Fibroblast of lung (primary cell): ENCODE measurements at regions not wholly inside any gene's neighbourhood (a gene's known extent, or its start where the extent isn't known, plus 50 kb on each side); places are given as distances from the start of the nearest gene placed in this dataset.

Source experiments
- EZH2 ChIP-seq: IDR thresholded peaks from 2 replicates; pipeline ENCODE4 v1.5.1; 2012; ENCODE audit warnings: low read length, control low read depth, mild to moderate bottlenecking; ENCODE audit errors: missing control alignments
- TF ChIP-seq, protein P1 (sequence below), 2 donors: IDR thresholded peaks in 1 of 2; conservative IDR thresholded peaks in 1 of 2; 1 replicate in 1 of 2; 2 replicates in 1 of 2; pipeline ENCODE4 v1.5.1; 2011 to 2012; ENCODE audit warnings: low read length in 2 of 2, control low read depth in 1 of 2, inconsistent platforms in 1 of 2, low read depth in 1 of 2, mild to moderate bottlenecking in 1 of 2

DNA sequence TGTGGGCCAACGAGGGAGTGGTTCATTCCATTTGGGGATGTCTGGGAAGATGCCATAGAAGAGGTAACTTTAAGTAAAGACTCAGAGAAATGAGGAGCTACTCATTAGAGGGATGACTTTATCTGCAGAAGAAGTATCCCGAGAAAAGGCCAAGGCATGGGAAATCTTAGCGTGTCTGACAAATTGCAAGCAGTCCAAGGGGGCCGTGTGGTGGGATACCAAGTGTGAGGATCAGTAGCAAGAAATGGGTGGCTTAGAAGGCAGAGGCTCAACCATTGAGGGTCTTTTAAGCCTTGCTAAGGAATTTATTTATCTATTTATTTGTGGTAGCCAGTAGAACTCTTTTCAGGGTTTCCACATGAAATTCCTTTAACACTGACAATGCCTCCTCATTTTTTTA, 436.4 kb downstream of the RNF144A start:
- TF ChIP-seq, protein P1, sequence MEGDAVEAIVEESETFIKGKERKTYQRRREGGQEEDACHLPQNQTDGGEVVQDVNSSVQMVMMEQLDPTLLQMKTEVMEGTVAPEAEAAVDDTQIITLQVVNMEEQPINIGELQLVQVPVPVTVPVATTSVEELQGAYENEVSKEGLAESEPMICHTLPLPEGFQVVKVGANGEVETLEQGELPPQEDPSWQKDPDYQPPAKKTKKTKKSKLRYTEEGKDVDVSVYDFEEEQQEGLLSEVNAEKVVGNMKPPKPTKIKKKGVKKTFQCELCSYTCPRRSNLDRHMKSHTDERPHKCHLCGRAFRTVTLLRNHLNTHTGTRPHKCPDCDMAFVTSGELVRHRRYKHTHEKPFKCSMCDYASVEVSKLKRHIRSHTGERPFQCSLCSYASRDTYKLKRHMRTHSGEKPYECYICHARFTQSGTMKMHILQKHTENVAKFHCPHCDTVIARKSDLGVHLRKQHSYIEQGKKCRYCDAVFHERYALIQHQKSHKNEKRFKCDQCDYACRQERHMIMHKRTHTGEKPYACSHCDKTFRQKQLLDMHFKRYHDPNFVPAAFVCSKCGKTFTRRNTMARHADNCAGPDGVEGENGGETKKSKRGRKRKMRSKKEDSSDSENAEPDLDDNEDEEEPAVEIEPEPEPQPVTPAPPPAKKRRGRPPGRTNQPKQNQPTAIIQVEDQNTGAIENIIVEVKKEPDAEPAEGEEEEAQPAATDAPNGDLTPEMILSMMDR (conservative IDR thresholded peaks at IDR 0.05 in 1 of 2, IDR thresholded peaks at IDR 0.05 in 1 of 2; ENCODE audit: low read depth in 1 of 2, low read length in 2 of 2) = no peak
- TF ChIP-seq EZH2 = no peak
